ENCODE measurements at regions not wholly inside any gene's neighbourhood (a gene's known extent, or its start where the extent isn't known, plus 50 kb on each side); places are given as distances from the start of the nearest gene placed in this dataset.

DNA sequence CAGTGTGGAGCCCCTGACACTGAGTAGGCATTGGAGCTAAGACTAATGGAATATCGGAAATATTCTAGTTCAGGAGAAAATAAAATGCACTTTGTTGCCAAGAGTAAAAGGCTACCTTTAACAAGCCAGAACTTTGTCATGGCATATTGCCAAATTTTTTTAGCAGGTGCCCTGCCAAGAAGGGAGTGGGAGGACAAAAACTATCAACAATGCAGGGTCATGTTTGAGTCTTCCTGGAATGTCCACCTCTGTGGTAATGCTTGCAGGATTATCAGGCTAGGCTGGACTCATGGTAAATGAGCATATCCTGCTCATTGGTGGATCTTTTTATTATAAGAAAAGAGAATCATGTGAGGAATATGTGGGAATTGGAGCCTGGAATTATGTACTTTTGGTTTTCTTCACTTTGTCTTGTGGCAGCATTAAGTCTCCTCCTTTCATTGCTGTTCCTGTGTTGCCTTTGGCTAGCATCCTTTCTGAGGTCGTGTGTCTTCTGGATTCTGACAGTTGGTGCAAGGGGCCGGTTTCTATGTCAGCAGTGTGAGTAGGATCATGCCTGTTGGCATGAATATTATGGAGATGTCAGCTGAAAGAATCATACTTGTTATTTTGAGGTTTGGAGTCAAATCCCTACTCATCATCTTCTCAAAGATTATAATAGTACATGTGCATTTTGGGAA lies 122.9 kb upstream of the SPRY2 start:
- no peak overlapping the region for H2AFZ ChIP-seq (ENCODE audit: low read length)

DNA sequence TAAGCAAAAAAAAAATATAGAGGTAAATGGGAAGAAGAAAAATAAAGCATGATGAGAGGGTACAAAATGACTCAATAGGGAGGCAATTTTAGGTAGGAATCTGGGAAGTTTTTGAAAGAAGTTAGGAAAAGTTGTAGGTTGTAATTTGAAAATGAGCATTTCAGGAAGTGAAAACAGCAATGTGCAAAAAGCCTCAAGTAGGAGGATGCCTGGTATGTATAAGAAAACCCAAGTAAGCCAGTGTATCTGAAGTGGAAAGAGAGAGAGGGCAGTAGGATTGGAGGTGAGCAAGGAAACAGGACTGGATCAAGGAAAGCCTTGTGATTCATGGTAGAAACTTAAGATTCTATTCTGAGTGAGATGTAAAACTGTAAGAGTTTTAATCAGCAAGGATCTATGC lies 121.6 kb upstream of the SPRY2 start:
- H2AFZ ChIP-seq (ENCODE audit: low read length) = no peak overlapping the region
- H3K4me1 ChIP-seq (ENCODE audit: insufficient read depth, low read length) = no peaks in the 10 kb centered on the region
- TF ChIP-seq, protein P1, sequence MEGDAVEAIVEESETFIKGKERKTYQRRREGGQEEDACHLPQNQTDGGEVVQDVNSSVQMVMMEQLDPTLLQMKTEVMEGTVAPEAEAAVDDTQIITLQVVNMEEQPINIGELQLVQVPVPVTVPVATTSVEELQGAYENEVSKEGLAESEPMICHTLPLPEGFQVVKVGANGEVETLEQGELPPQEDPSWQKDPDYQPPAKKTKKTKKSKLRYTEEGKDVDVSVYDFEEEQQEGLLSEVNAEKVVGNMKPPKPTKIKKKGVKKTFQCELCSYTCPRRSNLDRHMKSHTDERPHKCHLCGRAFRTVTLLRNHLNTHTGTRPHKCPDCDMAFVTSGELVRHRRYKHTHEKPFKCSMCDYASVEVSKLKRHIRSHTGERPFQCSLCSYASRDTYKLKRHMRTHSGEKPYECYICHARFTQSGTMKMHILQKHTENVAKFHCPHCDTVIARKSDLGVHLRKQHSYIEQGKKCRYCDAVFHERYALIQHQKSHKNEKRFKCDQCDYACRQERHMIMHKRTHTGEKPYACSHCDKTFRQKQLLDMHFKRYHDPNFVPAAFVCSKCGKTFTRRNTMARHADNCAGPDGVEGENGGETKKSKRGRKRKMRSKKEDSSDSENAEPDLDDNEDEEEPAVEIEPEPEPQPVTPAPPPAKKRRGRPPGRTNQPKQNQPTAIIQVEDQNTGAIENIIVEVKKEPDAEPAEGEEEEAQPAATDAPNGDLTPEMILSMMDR (IDR thresholded peaks at IDR 0.05; ENCODE audit: extremely low read depth, low read depth, low read length) = no peak
- no peaks in the 10 kb centered on the region for H3K27me3 ChIP-seq (ENCODE audit: insufficient read depth, low read length)
- H3K9me3 ChIP-seq (ENCODE audit: low read depth, low read length) = no peaks in the 10 kb centered on the region
- no peaks in the 10 kb centered on the region for H3K36me3 ChIP-seq (ENCODE audit: insufficient read depth, low read length)
- no peak overlapping the region for H3K27ac ChIP-seq (ENCODE audit: low read depth, low read length)
- H3K4me2 ChIP-seq (ENCODE audit: insufficient read depth, low read length) = no peak overlapping the region
- no peak for DNase-seq (ENCODE audit: insufficient read length, low spot score, missing footprints)
- no peaks in the 10 kb centered on the region for H4K20me1 ChIP-seq (ENCODE audit: insufficient read depth, low read length)
- no peak overlapping the region for H3K4me3 ChIP-seq (ENCODE audit: insufficient read depth, low read length)
- H3K79me2 ChIP-seq (ENCODE audit: insufficient read depth, low read length) = no peaks in the 10 kb centered on the region

More for the DNA sequence above, 122.9 kb upstream of the SPRY2 start:
- no peaks in the 10 kb centered on the region for H3K27me3 ChIP-seq (ENCODE audit: insufficient read depth, low read length)
- H3K36me3 ChIP-seq (ENCODE audit: insufficient read depth, low read length) = no peaks in the 10 kb centered on the region
- H3K79me2 ChIP-seq (ENCODE audit: insufficient read depth, low read length) = no peaks in the 10 kb centered on the region
- no peak for DNase-seq (ENCODE audit: insufficient read length, low spot score, missing footprints)
- no peak overlapping the region for H3K4me2 ChIP-seq (ENCODE audit: insufficient read depth, low read length)
- H3K4me3 ChIP-seq (ENCODE audit: insufficient read depth, low read length) = no peak overlapping the region
- TF ChIP-seq, protein P1 (IDR thresholded peaks at IDR 0.05; ENCODE audit: extremely low read depth, low read depth, low read length) = no peak
- H4K20me1 ChIP-seq (ENCODE audit: insufficient read depth, low read length) = no peaks in the 10 kb centered on the region
- H3K4me1 ChIP-seq (ENCODE audit: insufficient read depth, low read length) = no peaks in the 10 kb centered on the region
- no peaks in the 10 kb centered on the region for H3K9me3 ChIP-seq (ENCODE audit: low read depth, low read length)
- no peak overlapping the region for H3K27ac ChIP-seq (ENCODE audit: low read depth, low read length)

DNA sequence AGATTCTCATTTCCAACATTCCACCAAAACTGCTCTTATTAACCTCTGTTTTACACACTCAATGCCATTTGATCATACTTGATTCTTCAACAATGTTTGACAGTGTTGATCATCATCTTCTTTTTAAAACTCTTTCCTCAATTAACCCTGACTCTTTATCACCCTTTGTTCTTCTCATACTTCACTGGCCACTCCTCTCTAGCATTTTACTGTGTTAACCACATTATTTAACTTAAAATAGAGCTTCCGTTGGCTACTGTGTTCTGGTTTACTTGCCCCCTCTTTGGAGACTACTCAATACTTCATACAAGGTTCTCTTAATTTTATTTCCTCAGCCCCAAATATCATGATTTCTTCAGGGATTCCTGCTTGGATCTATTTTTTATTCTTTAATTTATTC lies 121.1 kb upstream of the SPRY2 start:
- no peaks in the 10 kb centered on the region for H3K79me2 ChIP-seq (ENCODE audit: insufficient read depth, low read length)
- no peak overlapping the region for H3K4me2 ChIP-seq (ENCODE audit: insufficient read depth, low read length)
- no peak for DNase-seq (ENCODE audit: insufficient read length, low spot score, missing footprints)
- no peaks in the 10 kb centered on the region for H3K36me3 ChIP-seq (ENCODE audit: insufficient read depth, low read length)
- no peak overlapping the region for H3K4me3 ChIP-seq (ENCODE audit: insufficient read depth, low read length)
- TF ChIP-seq, protein P1 (IDR thresholded peaks at IDR 0.05; ENCODE audit: extremely low read depth, low read depth, low read length) = no peak
- no peak overlapping the region for H2AFZ ChIP-seq (ENCODE audit: low read length)
- H3K9me3 ChIP-seq (ENCODE audit: low read depth, low read length) = no peaks in the 10 kb centered on the region
- H4K20me1 ChIP-seq (ENCODE audit: insufficient read depth, low read length) = no peaks in the 10 kb centered on the region
- no peak overlapping the region for H3K27ac ChIP-seq (ENCODE audit: low read depth, low read length)
- H3K4me1 ChIP-seq (ENCODE audit: insufficient read depth, low read length) = no peaks in the 10 kb centered on the region
- no peaks in the 10 kb centered on the region for H3K27me3 ChIP-seq (ENCODE audit: insufficient read depth, low read length)

DNA sequence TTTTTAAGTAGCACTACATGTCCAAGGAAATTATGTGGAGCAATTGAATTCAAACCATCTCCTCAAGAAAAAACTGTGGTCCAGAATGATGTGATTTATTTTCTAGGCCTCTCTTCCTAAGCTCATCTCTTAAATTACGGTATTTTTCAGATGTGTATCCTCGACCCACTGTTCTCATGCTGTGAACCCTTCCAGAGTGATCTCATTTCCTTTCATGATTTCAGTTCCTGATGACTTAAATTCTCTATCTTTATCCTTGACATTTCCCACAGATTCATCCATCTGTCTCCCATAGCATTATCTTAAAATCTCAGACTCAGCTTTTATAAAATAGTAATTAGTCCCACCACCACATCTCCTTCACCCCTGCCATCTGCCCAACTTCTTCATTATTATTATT lies 117.6 kb upstream of the SPRY2 start:
- Histone ChIP-seq H2AFZ (ENCODE audit: low read length) (no peak overlapping the region), H3K27ac (ENCODE audit: low read depth, low read length) (no peak overlapping the region), H3K9me3 (ENCODE audit: low read depth, low read length) (no peaks in the 10 kb centered on the region), H3K4me1 (ENCODE audit: insufficient read depth, low read length) (no peaks in the 10 kb centered on the region), H3K27me3 (ENCODE audit: insufficient read depth, low read length) (no peaks in the 10 kb centered on the region), H3K4me3 (ENCODE audit: insufficient read depth, low read length) (no peak overlapping the region), H3K79me2 (ENCODE audit: insufficient read depth, low read length) (no peaks in the 10 kb centered on the region), H4K20me1 (ENCODE audit: insufficient read depth, low read length) (no peaks in the 10 kb centered on the region), H3K36me3 (ENCODE audit: insufficient read depth, low read length) (no peaks in the 10 kb centered on the region), H3K4me2 (ENCODE audit: insufficient read depth, low read length) (no peak overlapping the region)
- no peak for DNase-seq (ENCODE audit: insufficient read length, low spot score, missing footprints)
- TF ChIP-seq, protein P1 (IDR thresholded peaks at IDR 0.05; ENCODE audit: extremely low read depth, low read depth, low read length) = no peak

All from osteoblast (primary cell).